NCI-H69 (cell line): ENCODE measurements at regions not wholly inside any gene's neighbourhood (a gene's known extent, or its start where the extent isn't known, plus 50 kb on each side); places are given as distances from the start of the nearest gene placed in this dataset.
A peak's percentile ranks its signal among the peaks of the same experiment; 100 is the strongest.
"Not testable (repeated sequence)": the region's sequence is repeated elsewhere in the genome, so short reads cannot be mapped to it uniquely, and the experiment has no call there.

ENCODE experiments used
- DNase-seq: peaks from one replicate; lab custom pipeline; 2025; lab: John Stamatoyannopoulos, UW

DNA sequence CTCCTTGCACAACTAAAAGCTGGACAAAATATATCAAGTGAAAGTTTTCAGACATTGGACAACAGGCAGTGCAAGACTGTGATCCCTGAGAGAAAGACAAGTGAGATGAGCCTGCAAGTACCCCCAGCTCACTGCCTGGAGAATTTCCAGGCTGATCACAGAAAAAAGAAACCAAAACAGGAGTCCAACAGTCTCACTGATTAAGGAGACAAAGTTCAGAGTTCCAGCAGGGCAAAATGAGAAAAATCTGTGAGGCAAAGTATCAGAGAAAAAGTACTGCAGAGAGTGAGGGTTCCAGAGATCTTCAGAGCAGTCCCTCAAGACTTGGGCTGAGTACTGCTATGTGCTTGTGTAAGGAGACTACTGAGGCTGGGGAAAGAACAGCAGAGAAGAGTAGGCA is 56.0 kb upstream of the PRSS3 start:
- DNase-seq = no peak

DNA sequence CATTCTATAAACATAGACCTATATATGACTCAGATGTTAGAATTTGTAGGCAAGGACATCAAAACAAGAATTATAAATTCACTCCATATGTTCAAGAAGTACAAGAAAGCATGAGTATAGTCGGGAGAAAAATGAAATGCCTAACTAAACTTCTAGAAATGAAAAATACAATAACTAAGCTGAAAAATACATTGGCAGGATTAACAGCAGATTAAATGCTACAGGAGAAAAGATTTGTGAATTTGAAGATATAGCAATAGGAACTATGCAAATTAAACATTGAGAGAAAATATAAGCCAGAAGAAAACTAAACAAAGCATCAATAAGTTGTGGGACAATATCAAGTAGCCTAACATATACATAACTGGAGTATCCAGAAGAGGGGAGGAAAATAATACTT is 55.3 kb upstream of the PRSS3 start:
- no peak for DNase-seq

- not testable (repeated sequence) for DNase-seq
These were observed 54.4 kb upstream of the PRSS3 start for GRCh38 chr9:33740958-33741357.

- no peak for DNase-seq
These were observed 53.3 kb upstream of the PRSS3 start for GRCh38 chr9:33742051-33742450.

DNA sequence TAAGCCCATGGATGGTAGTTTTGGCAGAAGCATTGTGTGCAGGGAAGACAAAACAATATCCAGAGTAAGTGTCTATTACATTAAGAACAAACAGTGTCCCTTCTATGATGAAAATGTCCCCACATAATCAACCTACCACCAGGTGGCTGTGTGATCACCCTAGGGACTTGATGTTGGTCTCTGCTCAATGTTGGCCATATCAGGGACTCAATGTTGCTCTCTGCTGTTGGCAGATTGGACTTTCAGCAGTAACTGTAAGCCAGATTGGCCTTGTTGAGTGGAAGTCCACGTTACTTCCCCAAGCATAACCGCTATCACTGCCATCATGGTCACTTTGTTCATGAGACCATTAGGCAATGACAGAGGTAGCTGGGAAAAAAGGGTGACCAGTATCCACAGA is 52.8 kb upstream of the PRSS3 start:
- DNase-seq = peak; percentile 25
